ENCODE measurements at regions not wholly inside any gene's neighbourhood (a gene's known extent, or its start where the extent isn't known, plus 50 kb on each side); places are given as distances from the start of the nearest gene placed in this dataset.

- DNase-seq: no peak
Observed at GRCh38 chr7:110607050-110607857, 483.7 kb upstream of the LRRN3 start.

DNA sequence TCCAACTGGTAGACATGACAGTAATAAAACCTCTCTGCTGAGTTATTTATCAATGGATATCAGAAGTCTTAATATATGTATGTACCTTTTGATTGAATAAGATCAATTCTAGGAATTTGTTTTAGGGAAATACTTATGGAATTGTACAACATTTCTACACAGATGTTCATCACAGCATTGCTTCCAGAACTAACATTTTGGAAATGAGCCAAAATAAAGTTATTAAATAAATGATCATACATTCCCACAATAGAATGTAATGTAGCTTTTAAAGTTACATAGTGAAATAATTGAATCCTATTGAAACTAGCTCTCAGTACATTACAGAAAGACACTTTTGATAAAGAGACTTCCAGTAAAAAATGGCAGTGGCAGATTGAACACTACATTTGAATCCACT is 481.6 kb upstream of the LRRN3 start:
- no peak for DNase-seq

DNA sequence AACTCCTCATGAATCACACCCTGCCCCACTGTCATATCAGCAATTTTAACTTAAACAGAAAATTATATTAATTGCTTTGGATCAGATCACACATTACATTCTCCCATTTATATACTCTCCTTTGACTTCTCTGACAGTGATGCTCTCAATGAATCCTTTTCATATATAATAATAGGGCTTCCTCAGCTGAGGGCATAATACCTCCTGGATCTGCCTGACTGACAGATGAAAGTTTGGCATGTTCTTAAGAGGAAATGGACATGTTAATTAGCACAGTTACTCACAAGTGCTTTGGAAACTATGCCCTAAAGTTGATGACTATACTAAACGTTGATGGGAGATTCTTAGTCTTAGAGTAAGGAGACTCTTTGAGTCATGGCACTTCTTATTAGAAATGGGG is 478.2 kb upstream of the LRRN3 start:
- no peak for DNase-seq

All from cerebellar nuclear complex (tissue), 1 donor.